Fibroblast of the aortic adventitia (primary cell): ENCODE measurements at regions not wholly inside any gene's neighbourhood (a gene's known extent, or its start where the extent isn't known, plus 50 kb on each side); places are given as distances from the start of the nearest gene placed in this dataset.

ENCODE experiments used
- DNase-seq: peaks from one replicate; pipeline ENCODE4 v3.0.0-alpha.2; 2010; ENCODE audit warnings: low read depth
- H3K4me3 ChIP-seq: 2 replicates; pipeline ENCODE4 v1.5.1; 2011; ENCODE audit warnings: low read depth, mild to moderate bottlenecking, control low read depth, low read length, moderate library complexity
- CTCF ChIP-seq: IDR thresholded peaks from 2 replicates; pipeline ENCODE4 v1.5.1; 2011; ENCODE audit warnings: mild to moderate bottlenecking, low read length, control low read depth, inconsistent platforms; ENCODE audit not compliant: insufficient read depth

GRCh38 chr11:70643642-70644041 lies 245.3 kb downstream of the CTTN start:
- no peak overlapping the region for H3K4me3 ChIP-seq
- no peak for DNase-seq
- TF ChIP-seq CTCF = no peak

- H3K4me3 ChIP-seq = no peak overlapping the region
- TF ChIP-seq CTCF = no peak
- no peak for DNase-seq
Measured at GRCh38 chr11:70644343-70645060, 246.2 kb downstream of the CTTN start.

GRCh38 chr11:70645537-70645936 lies 247.2 kb downstream of the CTTN start:
- no peak for DNase-seq
- no peak overlapping the region for H3K4me3 ChIP-seq
- no peak for TF ChIP-seq CTCF

GRCh38 chr11:70646272-70647049 lies 248.1 kb downstream of the CTTN start:
- TF ChIP-seq CTCF = no peak
- DNase-seq = no peak

GRCh38 chr11:70647188-70648166 lies 249.1 kb downstream of the CTTN start:
- TF ChIP-seq CTCF = no peak
- H3K4me3 ChIP-seq = no peak overlapping the region

More at GRCh38 chr11:70646272-70647049, 248.1 kb downstream of the CTTN start:
- no peak overlapping the region for H3K4me3 ChIP-seq

GRCh38 chr11:70650075-70650909 lies 252.0 kb downstream of the CTTN start:
- DNase-seq = peak; percentile 65
- no peak overlapping the region for H3K4me3 ChIP-seq
- no peak for TF ChIP-seq CTCF

More at GRCh38 chr11:70647188-70648166, 249.1 kb downstream of the CTTN start:
- DNase-seq = no peak
